HG02840 (cell line): ENCODE measurements at regions not wholly inside any gene's neighbourhood (a gene's known extent, or its start where the extent isn't known, plus 50 kb on each side); places are given as distances from the start of the nearest gene placed in this dataset.
"Not testable (repeated sequence)": the region's sequence is repeated elsewhere in the genome, so short reads cannot be mapped to it uniquely, and the experiment has no call there.

Experiments
- ATAC-seq: cut with Tn5 transposase; IDR thresholded peaks from one replicate; pipeline ENCODE4 v1.9.1; 2021; ENCODE audit warnings: mild to moderate bottlenecking, moderate library complexity, moderate number of reproducible peaks; ENCODE audit not compliant: unreplicated experiment, low FRiP score

GRCh38 chr7:26071622-26072456 lies 80.2 kb upstream of the NFE2L3 start:
- no peak for ATAC-seq

GRCh38 chr7:26073041-26073440 lies 79.0 kb upstream of the NFE2L3 start:
- ATAC-seq = no peak

GRCh38 chr7:26074919-26075318 lies 77.1 kb upstream of the NFE2L3 start:
- no peak for ATAC-seq

GRCh38 chr7:26076691-26077090 lies 75.3 kb upstream of the NFE2L3 start:
- no peak for ATAC-seq

- ATAC-seq = peak; percentile 84
These were observed 73.3 kb upstream of the NFE2L3 start for GRCh38 chr7:26078437-26079336.

GRCh38 chr7:26081638-26082037 lies 70.4 kb upstream of the NFE2L3 start:
- ATAC-seq = no peak

GRCh38 chr7:26083113-26083512 lies 68.9 kb upstream of the NFE2L3 start:
- no peak for ATAC-seq

GRCh38 chr7:26084418-26084817 lies 67.6 kb upstream of the NFE2L3 start:
- ATAC-seq = no peak

- ATAC-seq = no peak
These were observed 66.2 kb upstream of the NFE2L3 start for GRCh38 chr7:26085771-26086170.

GRCh38 chr7:26087321-26088091 lies 64.5 kb upstream of the NFE2L3 start:
- no peak for ATAC-seq

- not testable (repeated sequence) for ATAC-seq
These were observed 62.5 kb upstream of the NFE2L3 start for GRCh38 chr7:26089469-26089868.

- no peak for ATAC-seq
These were observed 61.0 kb upstream of the NFE2L3 start for GRCh38 chr7:26090927-26091519.

GRCh38 chr7:26091933-26092332 lies 60.1 kb upstream of the NFE2L3 start:
- ATAC-seq = no peak

GRCh38 chr7:26093023-26093422 lies 59.0 kb upstream of the NFE2L3 start:
- ATAC-seq = no peak

- ATAC-seq = no peak
These were observed 55.9 kb upstream of the NFE2L3 start for GRCh38 chr7:26096136-26096535.

GRCh38 chr7:26097837-26098668 lies 53.9 kb upstream of the NFE2L3 start:
- no peak for ATAC-seq

GRCh38 chr7:26099236-26099635 lies 52.8 kb upstream of the NFE2L3 start:
- ATAC-seq = no peak

GRCh38 chr7:26100406-26101339 lies 51.3 kb upstream of the NFE2L3 start:
- no peak for ATAC-seq
